ENCODE measurements at regions not wholly inside any gene's neighbourhood (a gene's known extent, or its start where the extent isn't known, plus 50 kb on each side); places are given as distances from the start of the nearest gene placed in this dataset.

DNA sequence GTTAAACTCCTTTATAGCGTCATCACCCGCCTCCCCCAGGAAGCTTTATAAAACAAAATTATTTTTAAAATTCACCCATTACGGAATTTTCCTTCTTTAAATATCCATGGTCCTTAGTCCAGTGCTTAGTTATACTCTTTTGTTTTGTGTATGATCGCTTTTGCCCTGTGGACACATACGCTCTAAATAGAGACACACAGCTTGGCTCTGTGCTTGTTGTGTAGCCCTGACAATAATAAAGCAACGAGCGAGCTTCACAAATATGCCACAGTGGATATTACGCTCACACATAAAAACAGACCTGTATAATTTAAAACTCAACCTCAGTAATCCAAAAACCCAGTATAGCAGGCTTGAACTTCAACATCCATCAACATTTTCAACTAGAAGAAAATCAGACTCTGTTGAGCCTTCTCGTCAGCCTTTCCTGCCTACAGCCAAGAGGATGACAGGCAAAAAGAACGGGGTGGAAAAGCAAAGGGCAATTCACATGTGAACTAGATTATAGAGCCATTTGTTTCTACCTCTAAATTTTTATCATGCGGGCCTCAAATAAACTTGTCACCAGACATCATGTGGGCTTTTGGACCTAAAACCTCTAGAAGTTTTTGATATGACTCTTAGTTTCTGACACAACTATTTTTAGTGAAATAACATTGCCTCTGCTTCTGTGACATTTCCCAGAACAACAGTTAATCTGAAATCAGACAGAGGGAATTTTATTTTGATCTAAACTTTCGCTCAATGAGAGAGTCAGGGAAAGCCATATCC, 89.6 kb upstream of the THBS1 start:
- no peak overlapping the region for H3K4me3 ChIP-seq (ENCODE audit: control insufficient read depth in 1 of 7, extremely low read depth in 1 of 7, insufficient read depth in 4 of 7, low read depth in 2 of 7, low read length in 6 of 7)
- 96% methylated on average over 8 of the region's 12 CpGs for WGBS (ENCODE audit: insufficient coverage)
- H3K36me3 ChIP-seq (ENCODE audit: control insufficient read depth in 4 of 4, insufficient read depth in 4 of 4, low read length in 3 of 4), result no peaks in the 10 kb centered on the region
- no peaks in the 10 kb centered on the region for H3K27me3 ChIP-seq (replicated peaks in 2 of 5; ENCODE audit: control insufficient read depth in 4 of 5, insufficient read depth in 5 of 5, low read length in 4 of 5)
- peaks cover 0 to 7% (median 1%) of the 10 kb centered on the region in 4 experiments for H3K4me1 ChIP-seq (ENCODE audit: control extremely low read depth in 1 of 4, control insufficient read depth in 4 of 4, insufficient read depth in 4 of 4, low read length in 3 of 4)
- POLR2A ChIA-PET, result interaction anchor here (0.6 kb wide), 1 partner anchor 19 kb away, joined by 5 read pairs; no protein-coding TSS in a partner anchor
- H3K27ac ChIP-seq (ENCODE audit: insufficient read depth in 1 of 2, low read depth in 1 of 2, low read length in 2 of 2, poor library complexity in 1 of 2, severe bottlenecking in 2 of 2), result no peak overlapping the region
- DNase-seq, result no peak
- H3K9me3 ChIP-seq (ENCODE audit: control extremely low read depth in 1 of 5, control insufficient read depth in 4 of 5, insufficient read depth in 2 of 5, low read depth in 1 of 5, low read length in 4 of 5), result no peaks in the 10 kb centered on the region
- CTCF ChIA-PET, result interaction anchor here (1.4 to 1.6 kb wide), 2 partner anchors 10 to 11 kb away, joined by 3 to 5 read pairs; no protein-coding TSS in a partner anchor

DNA sequence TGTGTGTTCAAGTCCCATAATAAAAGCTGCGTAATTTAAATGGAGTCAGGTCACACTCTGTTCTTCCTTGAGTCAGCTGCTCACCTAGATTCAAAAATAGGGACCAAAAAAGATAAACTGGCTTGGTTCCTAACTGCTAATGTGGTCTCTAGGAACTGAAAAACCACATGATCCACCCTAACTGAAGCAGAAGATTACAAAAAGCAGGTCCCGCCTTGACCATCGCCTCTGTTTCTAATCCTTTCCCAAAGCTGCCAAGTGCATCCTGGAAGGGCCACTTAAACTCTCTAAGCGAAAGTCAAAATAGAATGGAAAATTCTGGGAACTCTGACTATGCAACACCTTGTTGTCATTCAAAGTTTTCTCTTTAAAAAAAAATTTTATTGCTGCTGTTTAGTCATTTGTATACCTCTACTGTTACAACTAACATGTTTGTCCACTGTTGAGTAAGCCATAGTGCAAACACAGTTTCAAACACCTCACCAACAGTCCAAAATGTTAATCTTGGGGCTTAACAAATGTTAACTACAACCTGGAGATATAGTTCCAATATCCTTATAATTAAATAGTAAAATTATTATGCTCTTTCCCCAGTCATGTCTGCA, 88.9 kb upstream of the THBS1 start:
- no peak overlapping the region for H3K27ac ChIP-seq (ENCODE audit: insufficient read depth in 1 of 2, low read depth in 1 of 2, low read length in 2 of 2, poor library complexity in 1 of 2, severe bottlenecking in 2 of 2)
- no peak overlapping the region for H3K4me3 ChIP-seq (ENCODE audit: control insufficient read depth in 1 of 7, extremely low read depth in 1 of 7, insufficient read depth in 4 of 7, low read depth in 2 of 7, low read length in 6 of 7)
- H3K36me3 ChIP-seq (ENCODE audit: control insufficient read depth in 4 of 4, insufficient read depth in 4 of 4, low read length in 3 of 4), result no peaks in the 10 kb centered on the region
- H3K27me3 ChIP-seq (replicated peaks in 2 of 5; ENCODE audit: control insufficient read depth in 4 of 5, insufficient read depth in 5 of 5, low read length in 4 of 5), result no peaks in the 10 kb centered on the region
- ChIA-PET POLR2A (no interaction called here), CTCF (interaction anchor here (1.6 kb wide), 1 partner anchor 11 kb away, joined by 5 read pairs; no protein-coding TSS in a partner anchor)
- 67% methylated on average over 3 of the region's 4 CpGs for WGBS (ENCODE audit: insufficient coverage)
- peaks cover 0 to 7% (median 1%) of the 10 kb centered on the region in 4 experiments for H3K4me1 ChIP-seq (ENCODE audit: control extremely low read depth in 1 of 4, control insufficient read depth in 4 of 4, insufficient read depth in 4 of 4, low read length in 3 of 4)
- H3K9me3 ChIP-seq (ENCODE audit: control extremely low read depth in 1 of 5, control insufficient read depth in 4 of 5, insufficient read depth in 2 of 5, low read depth in 1 of 5, low read length in 4 of 5), result no peaks in the 10 kb centered on the region
- no peak for DNase-seq

DNA sequence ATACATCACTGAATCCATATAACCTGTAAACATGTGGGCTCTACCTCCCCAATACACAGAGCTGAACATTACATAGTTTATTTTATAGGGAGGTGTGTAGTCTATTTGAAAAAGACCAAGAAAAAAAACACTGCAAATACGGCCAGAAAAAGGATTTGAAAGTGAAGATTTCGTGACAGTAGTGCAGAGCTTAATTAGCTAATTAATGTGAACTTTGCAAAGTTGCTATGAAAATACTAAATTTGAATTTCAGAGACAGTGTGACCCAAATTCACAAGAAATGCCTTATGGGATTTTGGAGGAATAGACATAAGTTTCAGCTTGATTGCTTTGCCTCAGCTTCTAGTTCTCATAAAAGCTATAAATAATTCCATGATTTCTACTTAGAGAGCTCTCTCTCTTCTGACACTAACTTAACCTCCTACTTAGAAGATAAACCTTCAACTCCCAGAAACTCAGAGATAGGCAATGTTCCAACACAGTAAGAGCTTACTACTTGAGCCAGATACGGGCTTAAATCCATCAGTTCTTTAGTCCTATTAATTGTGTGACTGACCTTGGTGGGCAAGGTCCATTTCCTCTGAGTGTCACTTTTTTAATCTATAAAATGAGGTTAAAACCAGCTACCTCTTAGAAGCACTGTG, 87.3 kb upstream of the THBS1 start:
- POLR2A ChIA-PET, result no interaction called here
- CTCF ChIA-PET, result interaction anchor here (0.6 to 0.7 kb wide), 2 partner anchors 9 to 28 kb away, joined by 3 read pairs; no protein-coding TSS in a partner anchor
- WGBS (ENCODE audit: insufficient coverage), result 96% methylated on average over 3 of the region's 3 CpGs

DNA sequence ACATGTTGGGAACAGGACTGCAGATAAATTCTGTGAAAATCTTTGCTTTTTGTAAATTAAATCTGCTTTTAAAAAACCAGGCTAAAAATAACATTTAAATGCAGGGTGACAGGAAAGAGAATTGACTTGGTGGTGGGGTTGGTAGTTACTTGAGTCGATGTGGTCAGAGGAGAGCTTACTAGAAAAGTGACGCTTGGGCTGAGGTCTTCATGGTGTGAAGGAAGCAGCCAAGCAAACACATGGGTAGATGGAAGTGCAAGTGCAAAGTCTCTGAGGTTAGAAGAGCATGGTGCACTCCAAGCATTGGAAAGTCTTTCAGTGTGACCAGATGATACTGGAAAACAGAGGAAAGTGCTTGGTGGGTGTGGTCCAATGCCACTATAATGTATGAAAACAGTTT, 86.4 kb upstream of the THBS1 start:
- no peaks in the 10 kb centered on the region for H3K9me3 ChIP-seq (ENCODE audit: control extremely low read depth in 1 of 5, control insufficient read depth in 4 of 5, insufficient read depth in 2 of 5, low read depth in 1 of 5, low read length in 4 of 5)
- H3K4me1 ChIP-seq (ENCODE audit: control extremely low read depth in 1 of 4, control insufficient read depth in 4 of 4, insufficient read depth in 4 of 4, low read length in 3 of 4), result peaks cover 0 to 12% (median 3%) of the 10 kb centered on the region in 4 experiments
- H3K4me3 ChIP-seq (ENCODE audit: control insufficient read depth in 1 of 7, extremely low read depth in 1 of 7, insufficient read depth in 4 of 7, low read depth in 2 of 7, low read length in 6 of 7), result no peak overlapping the region
- WGBS (ENCODE audit: insufficient coverage), result 70% methylated on average over 2 of the region's 2 CpGs
- no peaks in the 10 kb centered on the region for H3K27me3 ChIP-seq (replicated peaks in 2 of 5; ENCODE audit: control insufficient read depth in 4 of 5, insufficient read depth in 5 of 5, low read length in 4 of 5)
- CTCF ChIA-PET, result interaction anchor here (0.7 kb wide), 1 partner anchor 29 kb away, joined by 3 read pairs; no protein-coding TSS in a partner anchor
- H3K27ac ChIP-seq (ENCODE audit: insufficient read depth in 1 of 2, low read depth in 1 of 2, low read length in 2 of 2, poor library complexity in 1 of 2, severe bottlenecking in 2 of 2), result no peak overlapping the region
- no peak for DNase-seq
- POLR2A ChIA-PET, result no interaction called here
- no peaks in the 10 kb centered on the region for H3K36me3 ChIP-seq (ENCODE audit: control insufficient read depth in 4 of 4, insufficient read depth in 4 of 4, low read length in 3 of 4)

More for the DNA sequence above, 87.3 kb upstream of the THBS1 start:
- Histone ChIP-seq H3K4me3 (ENCODE audit: control insufficient read depth in 1 of 7, extremely low read depth in 1 of 7, insufficient read depth in 4 of 7, low read depth in 2 of 7, low read length in 6 of 7) (no peak overlapping the region), H3K4me1 (ENCODE audit: control extremely low read depth in 1 of 4, control insufficient read depth in 4 of 4, insufficient read depth in 4 of 4, low read length in 3 of 4) (peaks cover 0 to 12% (median 4%) of the 10 kb centered on the region in 4 experiments), H3K27ac (ENCODE audit: insufficient read depth in 1 of 2, low read depth in 1 of 2, low read length in 2 of 2, poor library complexity in 1 of 2, severe bottlenecking in 2 of 2) (no peak overlapping the region), H3K27me3 (replicated peaks in 2 of 5; ENCODE audit: control insufficient read depth in 4 of 5, insufficient read depth in 5 of 5, low read length in 4 of 5) (no peaks in the 10 kb centered on the region), H3K9me3 (ENCODE audit: control extremely low read depth in 1 of 5, control insufficient read depth in 4 of 5, insufficient read depth in 2 of 5, low read depth in 1 of 5, low read length in 4 of 5) (no peaks in the 10 kb centered on the region), H3K36me3 (ENCODE audit: control insufficient read depth in 4 of 4, insufficient read depth in 4 of 4, low read length in 3 of 4) (no peaks in the 10 kb centered on the region)
- no peak for DNase-seq

DNA sequence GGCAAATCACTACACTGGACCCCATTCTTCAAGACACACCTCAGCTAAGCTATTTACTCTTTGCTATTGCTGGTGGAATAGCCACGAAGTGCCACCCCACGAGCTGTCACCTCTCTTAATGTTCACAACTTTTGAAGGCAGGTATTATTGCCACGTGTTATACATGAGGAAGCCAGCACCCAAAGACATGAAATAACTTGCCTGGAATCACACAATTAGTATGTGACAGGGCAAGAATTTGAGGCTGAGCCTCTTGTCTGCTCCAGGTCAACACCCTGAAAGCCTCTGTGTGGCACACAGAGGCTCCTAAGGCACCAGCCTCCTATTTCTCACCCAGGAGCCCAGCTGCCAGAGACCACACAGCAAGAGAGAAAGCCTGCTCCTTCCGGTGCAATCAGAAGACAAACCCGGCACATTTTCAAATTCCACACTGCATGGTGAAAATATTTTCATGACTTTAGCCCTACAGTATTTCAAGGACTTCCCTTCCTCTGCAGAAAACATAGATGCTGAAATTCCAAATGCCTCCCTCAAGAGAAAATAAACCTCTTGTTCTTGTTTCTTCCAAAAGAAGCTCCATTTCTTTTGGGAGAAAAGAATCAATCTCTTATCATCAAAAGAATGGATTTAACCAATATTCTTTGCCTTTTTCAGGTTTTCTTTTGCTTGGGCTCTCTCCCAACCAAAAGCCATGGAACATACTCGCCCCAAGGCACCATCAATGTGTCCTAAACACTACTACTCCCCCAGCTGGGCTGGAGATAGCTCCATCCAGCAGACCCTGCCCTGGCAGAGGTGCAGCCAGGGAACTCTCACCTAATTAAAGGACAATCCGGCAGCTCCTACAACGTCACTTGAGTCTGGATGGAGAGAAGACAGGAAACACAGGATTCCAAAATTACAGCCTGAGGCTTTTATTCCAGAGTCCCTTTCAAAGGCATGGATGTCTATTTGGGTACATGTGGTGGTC, 84.7 kb upstream of the THBS1 start:
- H3K36me3 ChIP-seq (ENCODE audit: control insufficient read depth in 4 of 4, insufficient read depth in 4 of 4, low read length in 3 of 4), result no peaks in the 10 kb centered on the region
- no peak for DNase-seq
- no peak overlapping the region for H3K27ac ChIP-seq (ENCODE audit: insufficient read depth in 1 of 2, low read depth in 1 of 2, low read length in 2 of 2, poor library complexity in 1 of 2, severe bottlenecking in 2 of 2)
- WGBS (ENCODE audit: insufficient coverage), result 97% methylated on average over 4 of the region's 8 CpGs
- CTCF ChIA-PET, result no interaction called here
- H3K4me1 ChIP-seq (ENCODE audit: control extremely low read depth in 1 of 4, control insufficient read depth in 4 of 4, insufficient read depth in 4 of 4, low read length in 3 of 4), result peaks cover 0 to 12% (median 3%) of the 10 kb centered on the region in 4 experiments
- H3K9me3 ChIP-seq (ENCODE audit: control extremely low read depth in 1 of 5, control insufficient read depth in 4 of 5, insufficient read depth in 2 of 5, low read depth in 1 of 5, low read length in 4 of 5), result no peaks in the 10 kb centered on the region
- POLR2A ChIA-PET, result interaction anchor here (0.5 kb wide), 1 partner anchor 232 kb away, joined by 3 read pairs; no protein-coding TSS in a partner anchor
- H3K4me3 ChIP-seq (ENCODE audit: control insufficient read depth in 1 of 7, extremely low read depth in 1 of 7, insufficient read depth in 4 of 7, low read depth in 2 of 7, low read length in 6 of 7), result no peak overlapping the region
- no peaks in the 10 kb centered on the region for H3K27me3 ChIP-seq (replicated peaks in 2 of 5; ENCODE audit: control insufficient read depth in 4 of 5, insufficient read depth in 5 of 5, low read length in 4 of 5)

DNA sequence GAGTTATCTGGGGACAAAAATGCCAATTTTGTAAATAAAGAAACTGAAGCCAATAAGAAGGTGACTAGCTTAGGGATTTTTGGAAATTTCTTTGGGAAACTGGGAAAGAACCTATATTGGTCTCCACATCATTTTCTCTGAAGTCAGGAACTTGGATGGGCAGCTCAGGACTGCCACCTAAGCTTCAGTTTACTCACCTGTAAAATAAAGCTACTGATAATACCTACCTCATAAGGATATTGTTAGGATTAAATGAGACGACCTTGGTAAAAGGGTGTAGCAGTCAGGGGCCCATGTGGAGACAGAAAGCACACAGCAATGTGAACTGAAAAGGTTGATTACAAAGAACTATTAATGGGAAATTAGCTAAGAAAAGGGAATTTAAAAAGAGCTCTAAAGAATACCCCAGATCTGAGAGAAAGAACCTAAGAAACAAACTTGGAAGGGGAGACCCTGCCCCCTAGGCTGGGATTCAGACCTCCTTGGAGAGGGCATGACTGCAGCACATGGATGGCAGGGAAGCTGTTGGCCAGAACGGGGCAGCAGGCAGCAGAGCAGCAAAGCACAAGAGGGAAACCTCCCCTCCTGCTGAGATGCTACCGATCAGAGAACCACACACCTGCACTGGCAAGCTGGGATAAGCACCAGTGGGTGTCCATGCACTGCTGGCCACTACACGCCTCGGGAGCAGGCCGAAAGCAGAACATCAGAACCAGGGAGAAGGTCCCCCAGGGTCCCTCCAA, 83.7 kb upstream of the THBS1 start:
- H3K4me3 ChIP-seq (ENCODE audit: control insufficient read depth in 1 of 7, extremely low read depth in 1 of 7, insufficient read depth in 4 of 7, low read depth in 2 of 7, low read length in 6 of 7), result no peak overlapping the region
- H3K9me3 ChIP-seq (ENCODE audit: control extremely low read depth in 1 of 5, control insufficient read depth in 4 of 5, insufficient read depth in 2 of 5, low read depth in 1 of 5, low read length in 4 of 5), result no peaks in the 10 kb centered on the region
- POLR2A ChIA-PET, result interaction anchor here (0.5 kb wide), 1 partner anchor 233 kb away, joined by 3 read pairs; no protein-coding TSS in a partner anchor
- no peaks in the 10 kb centered on the region for H3K36me3 ChIP-seq (ENCODE audit: control insufficient read depth in 4 of 4, insufficient read depth in 4 of 4, low read length in 3 of 4)
- H3K27me3 ChIP-seq (replicated peaks in 2 of 5; ENCODE audit: control insufficient read depth in 4 of 5, insufficient read depth in 5 of 5, low read length in 4 of 5), result no peaks in the 10 kb centered on the region
- H3K27ac ChIP-seq (ENCODE audit: insufficient read depth in 1 of 2, low read depth in 1 of 2, low read length in 2 of 2, poor library complexity in 1 of 2, severe bottlenecking in 2 of 2), result no peak overlapping the region
- WGBS (ENCODE audit: insufficient coverage), result 97% methylated on average over 5 of the region's 6 CpGs
- H3K4me1 ChIP-seq (ENCODE audit: control extremely low read depth in 1 of 4, control insufficient read depth in 4 of 4, insufficient read depth in 4 of 4, low read length in 3 of 4), result peaks cover 0 to 12% (median 3%) of the 10 kb centered on the region in 4 experiments
- DNase-seq, result no peak
- CTCF ChIA-PET, result no interaction called here
